ENCODE measurements at regions not wholly inside any gene's neighbourhood (a gene's known extent, or its start where the extent isn't known, plus 50 kb on each side); places are given as distances from the start of the nearest gene placed in this dataset.

- Histone ChIP-seq H3K27ac (no peak overlapping the region), H3K27me3 (no peaks in the 10 kb centered on the region), H3K4me1 (ENCODE audit: low read depth) (no peaks in the 10 kb centered on the region), H3K9me3 (ENCODE audit: low read depth) (no peaks in the 10 kb centered on the region), H3K36me3 (no peaks in the 10 kb centered on the region), H3K4me3 (no peak overlapping the region)
- peak; percentile 22 for TF ChIP-seq CTCF (IDR thresholded peaks at IDR 0.05; ENCODE audit: low read depth, low read length)
- peak in 1 of 2 donors; percentile 40 for DNase-seq (ENCODE audit: low read depth in 1 of 2, low spot score in 1 of 2)
These were observed 669.5 kb downstream of the SQOR start for GRCh38 chr15:46304321-46304720.

DNA sequence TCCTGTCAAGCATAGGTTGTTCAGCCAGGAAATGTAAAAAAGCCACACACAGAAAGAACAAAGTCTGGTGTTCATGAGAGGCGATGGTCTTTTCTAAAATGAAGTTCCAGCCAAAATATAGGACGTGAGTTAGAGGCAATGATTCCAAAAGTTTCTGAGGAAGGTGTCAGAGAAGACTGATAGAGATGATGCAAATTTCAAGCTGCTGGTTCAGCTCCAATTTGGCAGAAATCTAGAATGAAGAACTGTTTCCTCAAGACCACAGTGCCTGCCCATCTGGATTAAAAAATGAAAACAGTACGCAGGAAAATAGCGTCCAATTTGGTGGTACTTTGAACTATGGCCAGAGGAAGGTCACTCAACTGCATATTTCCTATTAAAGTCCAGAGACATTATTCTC lies 672.9 kb downstream of the SQOR start:
- H3K36me3 ChIP-seq = no peaks in the 10 kb centered on the region
- no peak for TF ChIP-seq CTCF (IDR thresholded peaks at IDR 0.05; ENCODE audit: low read depth, low read length)
- no peaks in the 10 kb centered on the region for H3K27me3 ChIP-seq
- no peak overlapping the region for H3K4me3 ChIP-seq
- H3K27ac ChIP-seq = no peak overlapping the region
- no peak for DNase-seq (ENCODE audit: low read depth in 1 of 2, low spot score in 1 of 2)
- H3K9me3 ChIP-seq (ENCODE audit: low read depth) = no peaks in the 10 kb centered on the region
- H3K4me1 ChIP-seq (ENCODE audit: low read depth) = no peaks in the 10 kb centered on the region

DNA sequence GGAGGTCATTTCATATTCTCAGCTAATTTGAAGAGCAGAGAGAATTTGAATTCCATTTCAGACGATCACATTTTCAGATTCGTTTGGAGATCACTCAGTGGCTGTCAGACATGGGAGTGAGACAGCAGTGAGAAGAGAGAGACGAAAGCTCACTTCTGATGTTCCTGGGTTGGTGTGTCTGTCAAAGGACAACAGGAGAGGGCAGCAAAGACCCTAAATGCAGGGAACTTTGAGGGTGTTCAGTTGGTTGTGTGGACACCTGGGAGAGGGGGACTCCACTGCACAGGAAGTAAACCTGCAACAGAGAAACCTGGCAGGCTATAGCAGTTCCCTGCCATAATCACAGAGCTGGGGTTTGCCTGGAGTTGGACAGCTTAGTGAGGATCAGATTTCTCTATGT lies 675.1 kb downstream of the SQOR start:
- no peak for TF ChIP-seq CTCF (IDR thresholded peaks at IDR 0.05; ENCODE audit: low read depth, low read length)
- no peak overlapping the region for H3K27ac ChIP-seq
- H3K4me1 ChIP-seq (ENCODE audit: low read depth) = no peaks in the 10 kb centered on the region
- H3K4me3 ChIP-seq = no peak overlapping the region
- no peaks in the 10 kb centered on the region for H3K9me3 ChIP-seq (ENCODE audit: low read depth)
- no peaks in the 10 kb centered on the region for H3K36me3 ChIP-seq
- no peaks in the 10 kb centered on the region for H3K27me3 ChIP-seq
- peak in 1 of 2 donors; percentile 31 for DNase-seq (ENCODE audit: low read depth in 1 of 2, low spot score in 1 of 2)

GRCh38 chr15:46312133-46312740 lies 677.4 kb downstream of the SQOR start:
- Histone ChIP-seq H3K27me3 (no peaks in the 10 kb centered on the region), H3K27ac (no peak overlapping the region), H3K4me1 (ENCODE audit: low read depth) (peaks cover 6% of the 10 kb centered on the region), H3K9me3 (ENCODE audit: low read depth) (no peaks in the 10 kb centered on the region), H3K4me3 (no peak overlapping the region), H3K36me3 (no peaks in the 10 kb centered on the region)
- TF ChIP-seq CTCF (IDR thresholded peaks at IDR 0.05; ENCODE audit: low read depth, low read length) = peak; percentile 94
- peak; percentile 64 to 87 for DNase-seq (ENCODE audit: low read depth in 1 of 2, low spot score in 1 of 2)

DNA sequence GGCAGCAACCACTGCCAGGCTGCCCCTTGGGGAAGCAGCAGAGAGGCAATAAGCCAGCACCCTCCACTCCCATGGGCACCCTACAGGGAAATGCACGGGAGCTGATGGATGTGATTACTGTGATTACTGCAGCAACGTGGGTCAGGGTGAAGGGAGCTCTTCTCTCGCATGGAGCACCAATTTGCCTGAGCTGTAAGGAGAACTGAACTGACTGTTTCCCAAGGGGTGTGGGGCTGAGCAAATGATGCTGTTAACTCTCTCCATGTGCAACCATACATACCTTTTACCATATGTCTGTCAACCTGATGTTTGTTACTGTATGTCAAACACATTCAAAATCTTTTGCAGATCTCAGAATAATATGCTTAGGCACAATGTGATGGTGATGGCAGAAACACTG lies 680.6 kb downstream of the SQOR start:
- Histone ChIP-seq H3K27me3 (no peaks in the 10 kb centered on the region), H3K4me3 (no peak overlapping the region), H3K36me3 (no peaks in the 10 kb centered on the region), H3K4me1 (ENCODE audit: low read depth) (peaks cover 6% of the 10 kb centered on the region), H3K9me3 (ENCODE audit: low read depth) (no peaks in the 10 kb centered on the region), H3K27ac (no peak overlapping the region)
- no peak for TF ChIP-seq CTCF (IDR thresholded peaks at IDR 0.05; ENCODE audit: low read depth, low read length)
- no peak for DNase-seq (ENCODE audit: low read depth in 1 of 2, low spot score in 1 of 2)
